Germinal center (tissue), 1 donor: ENCODE measurements at regions not wholly inside any gene's neighbourhood (a gene's known extent, or its start where the extent isn't known, plus 50 kb on each side); places are given as distances from the start of the nearest gene placed in this dataset.

ENCODE experiments used
- DNase-seq: peaks from one replicate; pipeline ENCODE4 v3.0.0; 2012; ENCODE audit warnings: mixed read lengths, low spot score

GRCh38 chr2:136213836-136214235 is 95.9 kb upstream of the CXCR4 start:
- DNase-seq = no peak

GRCh38 chr2:136212426-136213378 is 94.8 kb upstream of the CXCR4 start:
- peak; percentile 53 for DNase-seq

GRCh38 chr2:136211701-136212100 is 93.8 kb upstream of the CXCR4 start:
- no peak for DNase-seq

- no peak for DNase-seq
These were observed 92.9 kb upstream of the CXCR4 start for GRCh38 chr2:136210822-136211221.

GRCh38 chr2:136210455-136210805 is 92.5 kb upstream of the CXCR4 start:
- DNase-seq = no peak

DNA sequence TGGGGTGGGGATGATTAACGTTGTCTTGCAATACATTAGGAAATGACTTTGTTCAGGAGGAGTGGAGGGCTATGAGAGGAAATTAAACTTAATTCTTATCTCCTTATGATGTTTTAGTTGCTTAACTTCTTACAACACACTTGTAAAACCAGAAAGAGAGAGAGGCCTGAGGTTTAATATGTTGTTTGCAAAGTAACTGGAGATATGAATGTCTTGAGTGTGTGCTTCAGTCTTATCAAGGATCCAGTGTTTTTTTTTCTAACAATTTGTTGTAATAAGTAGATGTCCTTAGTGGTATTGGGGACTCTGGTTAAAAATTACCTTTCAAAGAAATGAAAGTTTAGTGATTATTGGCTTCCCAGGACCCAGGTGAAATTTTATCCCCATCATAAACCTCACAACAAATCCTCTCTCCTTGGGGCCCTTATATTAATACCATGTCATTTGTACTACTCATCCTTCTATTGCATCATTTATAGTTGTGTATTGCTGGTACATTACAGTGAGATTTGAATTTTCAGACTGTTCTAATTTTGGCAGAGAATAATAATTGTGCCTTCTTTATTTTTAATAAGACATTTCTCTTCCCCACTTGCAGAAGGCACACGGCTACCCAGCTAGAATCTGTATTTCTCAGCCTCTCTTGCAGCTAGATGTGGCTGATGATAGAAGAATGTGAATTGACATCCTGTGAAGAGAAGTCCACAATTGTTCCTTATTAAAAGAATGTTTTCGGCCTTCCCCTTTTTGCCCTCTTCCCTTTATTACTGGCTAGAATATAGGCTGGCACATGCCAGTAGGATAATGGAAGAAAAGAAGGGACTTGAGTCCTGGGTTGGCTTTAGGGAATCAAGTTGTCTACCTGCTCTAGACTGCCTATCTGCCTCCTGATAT is 91.9 kb upstream of the CXCR4 start:
- DNase-seq = no peak

DNA sequence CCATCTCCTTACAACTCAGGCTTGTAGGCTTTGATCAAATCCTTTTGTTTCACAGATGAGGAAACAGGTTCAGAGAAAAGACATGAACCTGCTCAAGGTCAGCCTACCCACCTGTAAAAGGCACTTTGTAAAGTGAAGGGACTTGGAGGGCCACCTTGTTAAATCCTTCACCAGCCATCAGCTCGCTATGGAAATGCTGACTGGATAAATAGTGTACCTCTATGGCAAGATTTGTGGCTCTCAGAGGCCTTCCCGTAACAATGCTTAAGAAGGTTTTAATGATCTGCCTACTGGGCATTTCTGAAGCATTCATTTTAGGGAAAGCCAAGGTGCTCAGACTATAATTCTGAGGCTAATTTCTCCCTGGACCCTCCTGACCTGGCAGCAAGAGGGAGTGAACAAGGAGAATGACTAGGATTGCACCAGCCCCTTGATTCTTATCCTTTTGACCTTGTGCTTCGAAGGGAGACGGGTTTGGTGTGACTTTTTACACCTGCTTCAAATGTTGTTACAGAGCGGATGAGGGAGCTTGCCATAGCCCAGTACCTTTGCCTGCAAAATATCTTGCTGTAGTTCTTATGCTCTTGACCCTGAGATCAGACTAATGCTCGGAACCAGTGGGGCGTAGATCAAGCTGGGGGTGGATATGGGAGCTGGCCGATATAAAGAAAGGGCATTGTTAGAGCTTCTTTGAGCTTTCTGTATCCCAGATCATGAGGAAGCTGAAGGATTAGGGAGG is 90.9 kb upstream of the CXCR4 start:
- no peak for DNase-seq

DNA sequence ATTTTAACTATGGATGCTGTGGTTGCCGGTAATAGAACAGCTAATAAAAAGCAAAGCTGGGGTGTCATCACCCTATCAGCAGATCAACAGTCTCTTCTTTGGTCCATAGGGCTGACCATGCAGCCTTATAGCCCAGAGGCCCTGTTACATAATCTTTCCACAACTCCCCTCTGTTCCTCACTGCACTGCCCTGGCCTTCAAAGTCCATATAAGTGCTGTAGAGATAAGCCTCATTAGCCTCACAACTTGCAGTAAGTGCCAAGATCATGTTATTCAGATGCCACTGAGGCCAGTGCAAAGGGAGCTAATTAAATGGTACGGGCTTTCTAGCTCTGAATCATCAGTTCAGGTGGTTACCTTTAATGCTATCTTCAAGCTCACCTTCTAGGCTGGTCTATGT is 89.7 kb upstream of the CXCR4 start:
- no peak for DNase-seq

GRCh38 chr2:136207030-136207623 is 89.2 kb upstream of the CXCR4 start:
- peak; percentile 44 for DNase-seq

GRCh38 chr2:136206613-136207012 is 88.7 kb upstream of the CXCR4 start:
- peak; percentile 78 for DNase-seq

- DNase-seq = no peak
These were observed 87.7 kb upstream of the CXCR4 start for GRCh38 chr2:136205615-136206014.

DNA sequence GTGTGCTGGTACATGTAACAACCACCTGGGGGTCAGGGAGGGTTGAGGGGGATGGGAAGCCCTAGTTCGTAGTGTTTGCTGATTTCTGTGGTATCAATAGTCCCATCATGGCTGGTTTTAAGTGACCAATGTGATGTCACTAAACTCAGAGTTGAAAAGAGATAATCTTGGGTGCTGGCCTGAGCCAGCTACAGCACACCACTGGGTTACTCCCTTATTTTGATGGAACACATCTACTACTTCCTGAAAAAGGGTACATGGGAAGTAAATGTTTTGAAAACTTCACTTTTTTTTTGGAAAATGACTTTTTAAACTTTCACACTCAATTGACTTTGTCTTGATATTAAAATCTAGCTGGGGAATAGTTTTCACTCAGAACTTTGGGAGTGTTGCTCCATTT is 87.0 kb upstream of the CXCR4 start:
- DNase-seq = no peak

DNA sequence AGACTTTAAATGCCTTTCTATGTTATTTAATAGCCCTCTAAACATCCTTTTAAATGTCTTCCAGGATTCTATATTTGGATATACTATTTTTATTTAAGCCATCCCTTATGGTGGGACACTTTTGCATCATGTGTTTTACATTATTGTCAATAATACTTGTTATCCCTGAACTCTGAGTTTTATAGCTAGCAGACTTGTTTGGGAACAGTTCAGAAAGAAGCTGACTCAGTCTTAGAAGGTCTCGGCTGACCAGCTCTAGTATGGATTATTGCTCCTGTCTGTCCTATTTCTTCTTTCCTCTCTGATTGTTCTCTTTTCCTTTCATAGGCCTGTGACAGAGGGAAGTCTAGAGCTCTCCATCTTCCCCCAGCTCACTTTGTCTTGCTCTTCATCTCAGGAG is 77.3 kb upstream of the CXCR4 start:
- DNase-seq = no peak

- no peak for DNase-seq
These were observed 73.1 kb upstream of the CXCR4 start for GRCh38 chr2:136191041-136191440.

- no peak for DNase-seq
These were observed 71.4 kb upstream of the CXCR4 start for GRCh38 chr2:136189221-136189782.

DNA sequence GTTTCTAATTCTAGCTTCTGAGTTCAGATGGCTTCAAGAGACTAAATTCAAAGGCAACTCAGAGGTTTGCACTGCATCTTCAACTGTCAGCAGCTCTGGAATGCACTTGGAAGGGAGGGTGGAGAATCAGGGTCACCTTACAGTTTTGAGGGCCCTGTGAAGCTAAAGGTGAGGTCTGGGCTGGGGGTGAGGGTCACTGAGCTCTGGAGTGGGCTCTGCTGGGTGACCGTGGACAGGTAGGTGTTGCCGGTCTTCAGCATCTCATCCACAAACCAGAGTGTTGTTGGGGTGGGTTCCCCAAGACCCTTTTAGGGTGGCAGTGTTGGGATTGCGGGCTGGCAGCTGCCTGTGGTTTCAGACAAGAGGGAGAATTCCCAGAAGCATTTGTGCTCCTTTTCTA is 70.1 kb upstream of the CXCR4 start:
- DNase-seq = no peak

DNA sequence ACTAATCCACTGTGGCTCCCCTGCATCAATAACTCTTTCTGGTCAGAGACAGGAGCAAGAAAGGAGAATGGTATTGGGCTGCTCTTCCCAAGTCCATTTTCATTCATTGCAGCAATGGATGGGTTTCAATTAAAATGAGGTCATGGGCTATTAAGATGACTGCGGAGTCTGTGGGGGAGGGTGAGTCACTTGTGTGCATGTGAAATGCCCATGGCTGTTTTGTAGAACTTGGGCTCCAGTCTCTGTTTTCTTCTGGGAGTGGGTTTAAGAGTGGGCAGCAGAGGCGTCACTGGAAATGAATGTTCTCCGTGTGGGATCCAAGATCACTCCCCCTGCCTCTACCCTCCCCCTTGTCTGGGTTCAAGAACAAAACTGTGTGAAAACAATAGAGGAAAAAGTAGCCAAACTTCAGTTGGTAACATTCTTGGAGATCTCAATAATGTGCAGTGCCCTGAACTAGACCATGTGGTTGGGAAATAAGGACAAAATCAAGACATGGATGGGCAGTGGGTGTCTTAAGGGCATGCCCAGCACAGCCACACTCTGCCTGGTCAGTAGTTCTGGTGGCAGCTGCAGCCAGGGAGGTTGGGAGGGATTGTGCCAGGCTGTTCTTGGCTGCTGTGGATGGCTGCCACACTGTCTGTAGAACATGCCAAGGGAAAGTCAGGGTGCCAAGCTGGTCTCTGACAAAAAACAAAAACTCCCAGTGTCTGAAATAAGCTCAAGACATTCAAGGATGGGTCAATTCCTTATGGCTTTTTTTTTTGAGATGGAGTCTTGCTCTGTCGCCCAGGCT is 68.2 kb upstream of the CXCR4 start:
- no peak for DNase-seq

DNA sequence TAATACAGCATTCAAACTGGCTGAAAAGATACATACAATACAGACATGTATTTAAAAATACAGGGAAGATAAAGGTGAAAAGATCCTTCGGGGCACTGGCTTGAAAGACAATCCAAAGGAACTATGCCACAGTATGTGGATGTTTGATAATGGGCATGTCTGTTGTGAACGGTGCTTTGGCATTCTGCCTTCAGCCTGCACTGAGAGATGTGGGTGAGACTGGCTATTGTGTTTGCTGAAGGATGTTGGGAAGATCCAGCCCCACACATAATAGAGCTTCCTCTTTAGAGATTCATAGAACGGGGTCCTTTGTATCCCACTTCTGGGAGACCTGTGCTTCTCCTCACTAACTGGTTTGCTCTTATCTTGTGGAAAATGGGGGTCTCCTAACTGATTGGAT is 65.1 kb upstream of the CXCR4 start:
- DNase-seq = no peak

DNA sequence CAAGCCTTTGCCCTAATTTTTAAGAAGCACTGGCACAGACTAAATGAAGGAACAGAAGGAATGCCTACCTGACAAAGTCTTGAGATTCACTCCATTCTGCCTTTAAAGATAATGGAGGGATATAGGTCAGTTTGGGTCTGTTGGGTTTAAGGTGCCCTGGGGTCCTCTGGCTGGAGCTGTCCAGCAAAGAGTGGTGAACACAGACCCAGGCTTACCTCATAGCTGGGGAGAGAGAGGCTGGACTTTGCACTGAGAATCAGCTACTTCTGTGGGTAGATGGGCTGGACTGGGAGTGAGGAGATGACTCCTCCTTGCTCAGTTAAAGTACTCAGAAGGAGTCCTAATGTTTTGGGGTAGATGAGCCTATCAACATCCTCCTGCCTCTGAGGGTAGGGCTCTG is 64.4 kb upstream of the CXCR4 start:
- DNase-seq = no peak

- no peak for DNase-seq
These were observed 61.6 kb upstream of the CXCR4 start for GRCh38 chr2:136179602-136179975.
